ENCODE measurements at regions not wholly inside any gene's neighbourhood (a gene's known extent, or its start where the extent isn't known, plus 50 kb on each side); places are given as distances from the start of the nearest gene placed in this dataset.
"Not testable (repeated sequence)": the region's sequence is repeated elsewhere in the genome, so short reads cannot be mapped to it uniquely, and the experiment has no call there.

- no peak for DNase-seq
- no peak for TF ChIP-seq CTCF (IDR thresholded peaks at IDR 0.05)
- intact Hi-C loops (cut with micrococcal nuclease), result no loop called here
- Mint-ChIP-seq H3K27me3 (peaks cover 28% of the 10 kb centered on the region), H3K4me1 (ENCODE audit: low read depth) (no peaks in the 10 kb centered on the region), H3K27ac (no peak overlapping the region), H3K9me3 (no peaks in the 10 kb centered on the region), H3K36me3 (ENCODE audit: low read depth) (no peaks in the 10 kb centered on the region), H3K4me3 (no peak overlapping the region)
- CTCF ChIA-PET, result no interaction called here
- peak; percentile 27 for ATAC-seq
- POLR2A ChIA-PET, result no interaction called here
Observed at GRCh38 chr3:36648241-36649034, 115.9 kb downstream of the DCLK3 start.

GRCh38 chr3:36647423-36647853, 116.9 kb downstream of the DCLK3 start:
- Mint-ChIP-seq H3K4me1 (ENCODE audit: low read depth) (no peaks in the 10 kb centered on the region), H3K27ac (no peak overlapping the region), H3K36me3 (ENCODE audit: low read depth) (no peaks in the 10 kb centered on the region), H3K27me3 (peaks cover 26% of the 10 kb centered on the region), H3K4me3 (no peak overlapping the region), H3K9me3 (no peaks in the 10 kb centered on the region)
- no peak for ATAC-seq
- ChIA-PET POLR2A (no interaction called here), CTCF (no interaction called here)
- DNase-seq, result no peak
- no peak for TF ChIP-seq CTCF (IDR thresholded peaks at IDR 0.05)
- intact Hi-C loops (cut with micrococcal nuclease), result no loop called here

- ChIA-PET POLR2A (no interaction called here), CTCF (no interaction called here)
- H3K4me3 Mint-ChIP-seq, result no peak overlapping the region
- DNase-seq (no peak), ATAC-seq (no peak)
- H3K27me3 Mint-ChIP-seq, result peaks cover 13% of the 10 kb centered on the region
- H3K36me3 Mint-ChIP-seq (ENCODE audit: low read depth), result no peaks in the 10 kb centered on the region
- no peak overlapping the region for H3K27ac Mint-ChIP-seq
- intact Hi-C loops (cut with micrococcal nuclease), result no loop called here
- no peak for TF ChIP-seq CTCF (IDR thresholded peaks at IDR 0.05)
- H3K4me1 Mint-ChIP-seq (ENCODE audit: low read depth), result no peaks in the 10 kb centered on the region
- no peaks in the 10 kb centered on the region for H3K9me3 Mint-ChIP-seq
Observed at GRCh38 chr3:36643192-36643591, 121.2 kb downstream of the DCLK3 start.

- no peaks in the 10 kb centered on the region for H3K36me3 Mint-ChIP-seq (ENCODE audit: low read depth)
- H3K4me3 Mint-ChIP-seq, result no peak overlapping the region
- no peak for TF ChIP-seq CTCF (IDR thresholded peaks at IDR 0.05)
- intact Hi-C loops (cut with micrococcal nuclease), result no loop called here
- no peaks in the 10 kb centered on the region for H3K4me1 Mint-ChIP-seq (ENCODE audit: low read depth)
- ATAC-seq, result no peak
- POLR2A ChIA-PET, result no interaction called here
- no peaks in the 10 kb centered on the region for H3K27me3 Mint-ChIP-seq
- CTCF ChIA-PET, result no interaction called here
- DNase-seq, result no peak
- H3K9me3 Mint-ChIP-seq, result no peaks in the 10 kb centered on the region
- no peak overlapping the region for H3K27ac Mint-ChIP-seq
Observed at GRCh38 chr3:36635731-36636130, 128.6 kb downstream of the DCLK3 start.

GRCh38 chr3:36633897-36634296, 130.5 kb downstream of the DCLK3 start:
- H3K27me3 Mint-ChIP-seq; H3K9me3 Mint-ChIP-seq; CTCF ChIA-PET; intact Hi-C loops (cut with micrococcal nuclease); DNase-seq; ATAC-seq; H3K27ac Mint-ChIP-seq; POLR2A ChIA-PET; H3K4me1 Mint-ChIP-seq (ENCODE audit: low read depth); H3K36me3 Mint-ChIP-seq (ENCODE audit: low read depth); H3K4me3 Mint-ChIP-seq: not testable (repeated sequence)
